ENCODE measurements at regions not wholly inside any gene's neighbourhood (a gene's known extent, or its start where the extent isn't known, plus 50 kb on each side); places are given as distances from the start of the nearest gene placed in this dataset.

DNA sequence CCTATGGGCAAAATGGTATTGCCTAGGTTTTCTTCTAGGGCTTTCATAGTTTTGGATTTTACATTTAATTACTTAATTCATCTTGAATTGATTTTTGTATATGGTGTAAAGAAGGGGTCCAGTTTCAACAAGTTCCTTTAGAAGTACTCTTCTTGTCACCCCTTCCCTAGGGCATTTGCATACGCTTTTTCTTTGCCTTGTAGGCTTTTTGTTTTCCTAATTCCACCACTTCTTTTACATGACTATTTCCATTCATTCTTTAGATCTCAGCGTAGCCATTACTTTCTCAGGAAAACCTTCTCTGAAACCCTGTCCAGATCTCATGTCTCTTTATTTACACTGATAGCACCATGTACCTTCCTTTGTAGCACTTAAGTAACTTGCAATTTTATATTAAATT lies 648.6 kb downstream of the XPNPEP1 start:
- no peak for DNase-seq (ENCODE audit: extremely low read depth, low read depth)
- no peak overlapping the region for H3K4me3 ChIP-seq (replicated peaks; ENCODE audit: low read depth, low read length)
- TF ChIP-seq, protein P1, sequence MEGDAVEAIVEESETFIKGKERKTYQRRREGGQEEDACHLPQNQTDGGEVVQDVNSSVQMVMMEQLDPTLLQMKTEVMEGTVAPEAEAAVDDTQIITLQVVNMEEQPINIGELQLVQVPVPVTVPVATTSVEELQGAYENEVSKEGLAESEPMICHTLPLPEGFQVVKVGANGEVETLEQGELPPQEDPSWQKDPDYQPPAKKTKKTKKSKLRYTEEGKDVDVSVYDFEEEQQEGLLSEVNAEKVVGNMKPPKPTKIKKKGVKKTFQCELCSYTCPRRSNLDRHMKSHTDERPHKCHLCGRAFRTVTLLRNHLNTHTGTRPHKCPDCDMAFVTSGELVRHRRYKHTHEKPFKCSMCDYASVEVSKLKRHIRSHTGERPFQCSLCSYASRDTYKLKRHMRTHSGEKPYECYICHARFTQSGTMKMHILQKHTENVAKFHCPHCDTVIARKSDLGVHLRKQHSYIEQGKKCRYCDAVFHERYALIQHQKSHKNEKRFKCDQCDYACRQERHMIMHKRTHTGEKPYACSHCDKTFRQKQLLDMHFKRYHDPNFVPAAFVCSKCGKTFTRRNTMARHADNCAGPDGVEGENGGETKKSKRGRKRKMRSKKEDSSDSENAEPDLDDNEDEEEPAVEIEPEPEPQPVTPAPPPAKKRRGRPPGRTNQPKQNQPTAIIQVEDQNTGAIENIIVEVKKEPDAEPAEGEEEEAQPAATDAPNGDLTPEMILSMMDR (IDR thresholded peaks at IDR 0.05; ENCODE audit: low read depth, low read length, missing control alignments): no peak

DNA sequence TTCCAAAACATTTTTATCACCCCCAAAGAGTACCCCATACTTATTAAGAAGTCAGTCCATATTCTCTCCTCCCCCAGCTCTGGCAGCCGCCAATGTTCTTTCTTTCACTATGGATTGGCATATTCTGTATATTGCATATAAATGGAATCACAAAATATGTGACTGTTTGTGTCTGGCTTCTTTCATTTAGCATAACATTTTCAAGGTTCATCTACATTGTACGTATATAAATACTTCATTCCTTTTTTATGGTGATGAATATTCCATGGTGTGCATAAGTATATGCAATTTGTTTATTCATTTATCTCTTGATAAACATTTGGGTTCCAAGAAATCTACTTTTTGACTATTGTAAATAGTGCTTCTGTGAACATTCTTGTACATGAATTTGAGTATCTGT lies 653.1 kb downstream of the XPNPEP1 start:
- no peak for DNase-seq (ENCODE audit: extremely low read depth, low read depth)
- H3K4me3 ChIP-seq (replicated peaks; ENCODE audit: low read depth, low read length): no peak overlapping the region
- TF ChIP-seq, protein P1 (IDR thresholded peaks at IDR 0.05; ENCODE audit: low read depth, low read length, missing control alignments): no peak

DNA sequence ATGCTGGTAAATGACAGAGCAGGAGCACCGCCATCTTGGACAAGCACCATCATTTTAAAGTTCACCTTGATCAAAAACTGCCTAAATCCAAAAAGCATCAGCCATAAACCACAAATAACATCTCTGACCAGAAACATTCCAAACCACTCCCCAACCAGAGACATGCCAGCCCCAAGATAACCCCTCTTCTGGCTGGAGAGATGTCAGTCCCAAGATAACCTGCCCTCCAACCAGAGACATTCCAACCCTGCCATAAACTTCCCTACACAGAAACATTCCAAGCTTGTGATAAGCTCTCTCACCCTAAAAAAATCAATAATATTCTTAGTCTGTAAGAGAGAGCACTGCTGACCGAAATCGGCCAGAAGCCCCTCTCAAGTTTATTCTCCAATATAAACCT lies 659.3 kb downstream of the XPNPEP1 start:
- H3K4me3 ChIP-seq (replicated peaks; ENCODE audit: low read depth, low read length): no peak overlapping the region
- no peak for DNase-seq (ENCODE audit: extremely low read depth, low read depth)
- TF ChIP-seq, protein P1 (IDR thresholded peaks at IDR 0.05; ENCODE audit: low read depth, low read length, missing control alignments): no peak

DNA sequence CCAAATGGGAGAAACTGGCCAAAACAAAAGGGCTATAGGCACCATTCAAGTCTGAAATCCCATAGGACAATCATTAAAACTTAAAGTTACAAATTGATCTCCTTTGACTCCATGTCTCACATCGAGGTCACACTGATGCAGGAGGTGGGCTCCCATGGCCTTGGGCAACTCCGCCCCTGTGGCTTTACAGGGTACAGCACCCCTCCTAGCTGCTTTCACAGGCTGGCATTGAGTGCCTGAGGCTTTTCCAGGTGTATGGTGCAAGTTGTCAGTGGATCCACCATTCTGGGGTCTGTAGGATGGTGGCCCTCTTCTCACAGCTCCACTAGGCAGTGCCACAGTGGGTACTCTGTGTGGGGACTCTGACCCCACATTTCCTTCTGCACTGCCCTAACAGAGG lies 662.1 kb downstream of the XPNPEP1 start:
- TF ChIP-seq, protein P1 (IDR thresholded peaks at IDR 0.05; ENCODE audit: low read depth, low read length, missing control alignments): no peak
- DNase-seq (ENCODE audit: extremely low read depth, low read depth): no peak
- H3K4me3 ChIP-seq (replicated peaks; ENCODE audit: low read depth, low read length): no peak overlapping the region

DNA sequence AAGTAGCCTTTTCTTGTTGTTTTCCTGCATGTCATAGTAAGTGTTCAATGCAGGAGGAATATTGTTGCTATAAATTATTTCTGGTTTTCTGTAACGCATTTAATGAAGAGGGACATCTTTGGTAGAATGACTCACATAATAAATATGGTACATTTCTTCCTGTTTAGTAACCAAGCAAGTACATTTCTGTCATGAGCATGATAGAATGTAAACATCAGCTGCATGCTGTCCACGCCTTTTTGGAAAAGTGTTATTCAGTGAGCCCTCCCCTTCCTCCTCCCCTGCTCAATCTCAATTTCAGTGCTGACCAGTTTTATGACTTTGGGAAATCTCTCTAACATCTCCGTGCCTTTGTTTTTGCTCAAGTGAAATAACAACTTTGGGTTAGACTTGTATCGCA lies 664.0 kb downstream of the XPNPEP1 start:
- DNase-seq (ENCODE audit: extremely low read depth, low read depth): peak; percentile 27
- TF ChIP-seq, protein P1 (IDR thresholded peaks at IDR 0.05; ENCODE audit: low read depth, low read length, missing control alignments): no peak
- no peak overlapping the region for H3K4me3 ChIP-seq (replicated peaks; ENCODE audit: low read depth, low read length)

DNA sequence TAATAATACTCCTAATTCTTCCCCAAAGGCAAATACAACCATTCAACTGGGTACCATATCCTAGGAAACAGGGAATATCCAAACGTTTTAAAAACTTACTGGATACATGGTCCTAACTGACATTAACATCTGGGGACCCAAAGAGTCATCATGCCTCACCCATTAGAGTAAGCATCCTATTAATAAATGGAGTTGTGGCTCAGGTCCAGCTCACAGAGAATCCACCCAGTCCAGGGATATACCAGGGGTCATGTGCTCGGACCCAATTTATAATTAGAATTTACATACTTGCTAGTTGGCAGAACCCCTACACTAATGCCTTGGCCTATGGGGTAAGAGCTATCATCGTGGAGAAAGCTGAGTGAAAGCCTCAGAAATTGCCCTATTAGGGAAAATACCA lies 670.0 kb downstream of the XPNPEP1 start:
- TF ChIP-seq, protein P1 (IDR thresholded peaks at IDR 0.05; ENCODE audit: low read depth, low read length, missing control alignments): no peak
- no peak overlapping the region for H3K4me3 ChIP-seq (replicated peaks; ENCODE audit: low read depth, low read length)
- DNase-seq (ENCODE audit: extremely low read depth, low read depth): no peak

DNA sequence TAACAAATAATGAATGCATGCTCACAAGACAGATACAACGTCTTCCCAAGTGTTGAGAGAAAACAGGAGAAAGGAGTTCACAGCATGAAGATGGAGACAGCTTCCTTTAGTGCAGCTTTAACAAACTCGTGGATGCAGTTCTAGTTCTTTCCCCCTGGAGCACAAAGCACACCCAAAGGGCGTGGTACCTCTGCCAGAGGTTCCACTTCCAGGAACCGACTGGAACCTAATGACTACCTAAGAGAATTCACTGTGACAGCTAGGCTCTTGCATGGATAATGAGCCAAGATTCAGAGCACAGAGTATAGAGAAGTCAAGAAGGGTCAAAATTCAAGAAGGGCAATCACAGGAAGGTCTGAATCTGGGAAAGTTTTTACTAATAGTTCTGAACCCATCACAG lies 673.2 kb downstream of the XPNPEP1 start:
- TF ChIP-seq, protein P1 (IDR thresholded peaks at IDR 0.05; ENCODE audit: low read depth, low read length, missing control alignments): no peak
- DNase-seq (ENCODE audit: extremely low read depth, low read depth): no peak
- no peak overlapping the region for H3K4me3 ChIP-seq (replicated peaks; ENCODE audit: low read depth, low read length)
